ENCODE measurements at regions not wholly inside any gene's neighbourhood (a gene's known extent, or its start where the extent isn't known, plus 50 kb on each side); places are given as distances from the start of the nearest gene placed in this dataset.

DNA sequence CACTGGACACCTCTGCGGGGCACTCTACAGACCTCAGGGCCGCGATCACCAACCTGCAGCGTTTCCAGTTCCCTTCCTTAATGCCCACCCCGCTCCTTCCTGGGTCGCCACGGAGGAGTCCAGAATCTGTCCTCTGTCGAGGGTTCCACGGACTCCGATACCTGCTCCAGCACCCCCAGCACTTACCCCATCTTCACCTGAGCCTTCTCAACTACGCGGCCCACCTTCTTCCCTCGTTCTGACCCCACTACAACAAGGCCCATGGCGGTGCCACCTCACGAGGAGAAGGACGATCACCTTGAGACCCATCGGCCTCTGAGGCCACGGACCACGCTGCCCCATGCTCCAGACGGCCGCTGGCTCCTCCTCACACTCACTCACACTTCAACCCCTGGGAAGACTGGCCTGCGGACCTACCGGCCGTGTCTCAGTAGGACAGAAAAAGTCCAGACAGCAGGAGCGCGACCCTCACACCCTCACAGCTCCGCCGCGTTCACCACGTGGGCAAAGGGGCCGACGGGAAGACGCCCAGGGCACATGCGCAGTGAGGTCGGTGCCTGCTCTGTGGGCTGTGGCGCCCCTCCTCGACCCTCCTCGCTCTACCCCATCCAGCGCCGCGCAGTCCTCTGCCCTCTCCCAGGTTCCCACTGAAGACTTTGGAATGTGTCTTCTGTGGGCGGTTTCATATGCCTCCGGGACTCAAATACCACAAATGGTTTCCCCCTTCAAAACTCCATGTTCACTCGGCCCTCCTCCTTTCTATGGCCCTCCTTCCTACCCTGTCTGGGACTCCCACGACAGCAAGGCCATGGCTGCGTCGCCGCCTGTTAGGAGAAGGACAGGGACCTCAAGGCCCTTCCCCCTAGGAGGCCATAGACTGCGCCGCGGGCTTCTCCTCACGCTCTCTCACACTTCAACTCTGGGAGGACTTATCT is 193.9 kb upstream of the PHF14 start:
- no peak for TF ChIP-seq POLR2A (IDR thresholded peaks at IDR 0.05)
- TF ChIP-seq, protein P1, sequence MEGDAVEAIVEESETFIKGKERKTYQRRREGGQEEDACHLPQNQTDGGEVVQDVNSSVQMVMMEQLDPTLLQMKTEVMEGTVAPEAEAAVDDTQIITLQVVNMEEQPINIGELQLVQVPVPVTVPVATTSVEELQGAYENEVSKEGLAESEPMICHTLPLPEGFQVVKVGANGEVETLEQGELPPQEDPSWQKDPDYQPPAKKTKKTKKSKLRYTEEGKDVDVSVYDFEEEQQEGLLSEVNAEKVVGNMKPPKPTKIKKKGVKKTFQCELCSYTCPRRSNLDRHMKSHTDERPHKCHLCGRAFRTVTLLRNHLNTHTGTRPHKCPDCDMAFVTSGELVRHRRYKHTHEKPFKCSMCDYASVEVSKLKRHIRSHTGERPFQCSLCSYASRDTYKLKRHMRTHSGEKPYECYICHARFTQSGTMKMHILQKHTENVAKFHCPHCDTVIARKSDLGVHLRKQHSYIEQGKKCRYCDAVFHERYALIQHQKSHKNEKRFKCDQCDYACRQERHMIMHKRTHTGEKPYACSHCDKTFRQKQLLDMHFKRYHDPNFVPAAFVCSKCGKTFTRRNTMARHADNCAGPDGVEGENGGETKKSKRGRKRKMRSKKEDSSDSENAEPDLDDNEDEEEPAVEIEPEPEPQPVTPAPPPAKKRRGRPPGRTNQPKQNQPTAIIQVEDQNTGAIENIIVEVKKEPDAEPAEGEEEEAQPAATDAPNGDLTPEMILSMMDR (IDR thresholded peaks at IDR 0.05) = no peak
- TF ChIP-seq EP300 (IDR thresholded peaks at IDR 0.05) = no peak
- no peak for TF ChIP-seq POLR2AphosphoS5 (IDR thresholded peaks at IDR 0.05)

All from upper lobe of left lung (tissue), 4 donors.